ENCODE measurements at regions not wholly inside any gene's neighbourhood (a gene's known extent, or its start where the extent isn't known, plus 50 kb on each side); places are given as distances from the start of the nearest gene placed in this dataset.

DNA sequence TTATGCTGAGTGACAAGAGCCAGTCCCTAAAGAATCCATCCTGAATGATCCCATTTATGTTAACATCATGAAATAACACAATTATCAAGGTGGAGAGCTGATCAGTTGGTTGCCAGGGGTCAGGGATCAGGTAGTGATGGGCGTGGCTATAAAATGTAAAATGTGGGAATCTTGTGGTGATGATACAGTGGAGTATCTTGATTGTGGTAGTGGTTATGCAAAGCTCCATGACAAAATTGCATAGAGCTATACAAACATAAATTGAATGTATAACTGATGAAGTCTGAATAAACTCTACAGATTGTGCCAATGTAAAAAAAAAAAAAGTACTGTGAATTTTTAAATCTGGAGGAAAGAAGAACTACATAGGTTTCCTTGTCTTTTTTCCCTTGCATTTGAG lies 104.6 kb upstream of the SPATA31C2 start:
- H3K4me3 ChIP-seq (ENCODE audit: low read depth, low read length, poor library complexity, severe bottlenecking), result no peak overlapping the region
- no peaks in the 10 kb centered on the region for H3K4me1 ChIP-seq (ENCODE audit: insufficient read depth, low read length, poor library complexity, severe bottlenecking)
- no peaks in the 10 kb centered on the region for H3K9me3 ChIP-seq (ENCODE audit: low read depth, low read length, poor library complexity, severe bottlenecking)
- CTCF ChIA-PET, result interaction anchor here (0.6 kb wide), 1 partner anchor 342 kb away, joined by 3 read pairs; no protein-coding TSS in a partner anchor
- POLR2A ChIA-PET (ENCODE audit: low non-redundant PET), result no interaction called here
- no peaks in the 10 kb centered on the region for H3K27me3 ChIP-seq (replicated peaks; ENCODE audit: insufficient read depth, low read depth, low read length, poor library complexity)
- H3K36me3 ChIP-seq (ENCODE audit: insufficient read depth, low read length, poor library complexity, severe bottlenecking), result no peaks in the 10 kb centered on the region
- intact Hi-C loops (cut with micrococcal nuclease; ENCODE audit: unreplicated experiment), result no loop called here
- TF ChIP-seq, protein P1, sequence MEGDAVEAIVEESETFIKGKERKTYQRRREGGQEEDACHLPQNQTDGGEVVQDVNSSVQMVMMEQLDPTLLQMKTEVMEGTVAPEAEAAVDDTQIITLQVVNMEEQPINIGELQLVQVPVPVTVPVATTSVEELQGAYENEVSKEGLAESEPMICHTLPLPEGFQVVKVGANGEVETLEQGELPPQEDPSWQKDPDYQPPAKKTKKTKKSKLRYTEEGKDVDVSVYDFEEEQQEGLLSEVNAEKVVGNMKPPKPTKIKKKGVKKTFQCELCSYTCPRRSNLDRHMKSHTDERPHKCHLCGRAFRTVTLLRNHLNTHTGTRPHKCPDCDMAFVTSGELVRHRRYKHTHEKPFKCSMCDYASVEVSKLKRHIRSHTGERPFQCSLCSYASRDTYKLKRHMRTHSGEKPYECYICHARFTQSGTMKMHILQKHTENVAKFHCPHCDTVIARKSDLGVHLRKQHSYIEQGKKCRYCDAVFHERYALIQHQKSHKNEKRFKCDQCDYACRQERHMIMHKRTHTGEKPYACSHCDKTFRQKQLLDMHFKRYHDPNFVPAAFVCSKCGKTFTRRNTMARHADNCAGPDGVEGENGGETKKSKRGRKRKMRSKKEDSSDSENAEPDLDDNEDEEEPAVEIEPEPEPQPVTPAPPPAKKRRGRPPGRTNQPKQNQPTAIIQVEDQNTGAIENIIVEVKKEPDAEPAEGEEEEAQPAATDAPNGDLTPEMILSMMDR (conservative IDR thresholded peaks at IDR 0.05; ENCODE audit: low read depth, low read length), result no peak
- no peak for TF ChIP-seq EZH2 (IDR thresholded peaks at IDR 0.05; ENCODE audit: borderline replicate concordance, low read depth, low read length, poor library complexity, severe bottlenecking)
- no peak overlapping the region for H3K27ac ChIP-seq (ENCODE audit: low read depth, low read length, poor library complexity, severe bottlenecking)
- BruUV-seq (replicated peaks), result no TSS peak
- no peak for DNase-seq (ENCODE audit: low spot score)

DNA sequence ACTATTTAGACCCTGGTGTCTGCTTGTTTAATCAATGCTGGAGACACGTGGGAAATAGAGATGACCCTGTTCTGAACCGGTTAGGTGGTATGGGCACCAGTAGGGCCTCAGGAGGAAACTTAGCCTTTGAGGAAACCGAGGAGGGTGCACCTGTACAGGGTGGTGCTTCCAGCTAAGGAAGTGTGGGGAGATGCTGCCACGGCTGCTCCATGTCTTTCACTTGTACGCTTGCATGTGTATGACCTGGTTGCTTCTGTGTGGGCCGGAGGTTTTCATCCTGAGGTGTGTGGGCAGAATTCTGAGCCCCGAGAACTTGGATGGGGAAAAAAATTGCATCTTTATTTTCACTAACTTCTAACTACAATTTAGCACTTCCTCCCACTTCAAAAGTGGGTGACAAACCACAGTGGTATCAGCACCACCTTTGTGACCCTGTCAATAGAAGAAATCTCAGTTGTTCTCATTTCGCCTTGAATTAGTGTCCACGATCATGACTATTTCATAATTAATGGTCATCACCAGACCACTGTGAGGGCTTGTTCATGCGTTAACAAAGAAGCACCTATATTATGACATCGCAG lies 99.8 kb upstream of the SPATA31C2 start:
- no peaks in the 10 kb centered on the region for H3K27me3 ChIP-seq (replicated peaks; ENCODE audit: insufficient read depth, low read depth, low read length, poor library complexity)
- no peak overlapping the region for H3K4me3 ChIP-seq (ENCODE audit: low read depth, low read length, poor library complexity, severe bottlenecking)
- CTCF ChIA-PET, result no interaction called here
- BruUV-seq (replicated peaks), result no TSS peak
- no peak for TF ChIP-seq EZH2 (IDR thresholded peaks at IDR 0.05; ENCODE audit: borderline replicate concordance, low read depth, low read length, poor library complexity, severe bottlenecking)
- TF ChIP-seq, protein P1 (conservative IDR thresholded peaks at IDR 0.05; ENCODE audit: low read depth, low read length), result no peak
- H3K27ac ChIP-seq (ENCODE audit: low read depth, low read length, poor library complexity, severe bottlenecking), result no peak overlapping the region
- H3K4me1 ChIP-seq (ENCODE audit: insufficient read depth, low read length, poor library complexity, severe bottlenecking), result no peaks in the 10 kb centered on the region
- POLR2A ChIA-PET (ENCODE audit: low non-redundant PET), result no interaction called here
- no peaks in the 10 kb centered on the region for H3K9me3 ChIP-seq (ENCODE audit: low read depth, low read length, poor library complexity, severe bottlenecking)
- intact Hi-C loops (cut with micrococcal nuclease; ENCODE audit: unreplicated experiment), result no loop called here
- no peaks in the 10 kb centered on the region for H3K36me3 ChIP-seq (ENCODE audit: insufficient read depth, low read length, poor library complexity, severe bottlenecking)
- DNase-seq (ENCODE audit: low spot score), result no peak

DNA sequence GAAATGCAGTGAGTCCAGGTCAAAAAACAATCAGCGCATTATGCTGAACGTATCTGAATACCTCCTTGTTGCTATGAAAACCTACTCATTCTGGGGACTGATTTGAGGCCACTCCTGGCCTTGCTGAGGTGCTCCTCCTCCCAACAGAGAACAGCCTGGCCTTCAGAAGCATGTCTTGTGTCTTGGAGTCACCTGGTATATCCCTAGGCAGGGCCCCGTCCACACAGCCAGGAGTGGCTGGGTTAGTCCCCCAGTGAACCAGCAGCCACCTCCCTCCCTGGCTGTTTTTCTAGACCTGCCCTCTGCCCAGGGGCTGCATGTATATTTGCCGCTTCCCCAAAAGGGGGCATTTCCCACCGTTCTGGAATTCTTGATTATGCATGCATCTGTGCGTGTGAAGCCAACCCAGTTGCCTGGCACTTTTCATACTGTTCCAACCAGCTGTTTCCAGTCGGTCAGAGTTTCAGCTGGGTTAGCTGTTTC lies 99.2 kb upstream of the SPATA31C2 start:
- CTCF ChIA-PET, result no interaction called here
- no peaks in the 10 kb centered on the region for H3K4me1 ChIP-seq (ENCODE audit: insufficient read depth, low read length, poor library complexity, severe bottlenecking)
- intact Hi-C loops (cut with micrococcal nuclease; ENCODE audit: unreplicated experiment), result no loop called here
- no peak overlapping the region for H3K27ac ChIP-seq (ENCODE audit: low read depth, low read length, poor library complexity, severe bottlenecking)
- BruUV-seq (replicated peaks), result no TSS peak
- DNase-seq (ENCODE audit: low spot score), result no peak
- H3K4me3 ChIP-seq (ENCODE audit: low read depth, low read length, poor library complexity, severe bottlenecking), result no peak overlapping the region
- no peaks in the 10 kb centered on the region for H3K9me3 ChIP-seq (ENCODE audit: low read depth, low read length, poor library complexity, severe bottlenecking)
- POLR2A ChIA-PET (ENCODE audit: low non-redundant PET), result no interaction called here
- H3K36me3 ChIP-seq (ENCODE audit: insufficient read depth, low read length, poor library complexity, severe bottlenecking), result no peaks in the 10 kb centered on the region
- no peaks in the 10 kb centered on the region for H3K27me3 ChIP-seq (replicated peaks; ENCODE audit: insufficient read depth, low read depth, low read length, poor library complexity)
- no peak for TF ChIP-seq EZH2 (IDR thresholded peaks at IDR 0.05; ENCODE audit: borderline replicate concordance, low read depth, low read length, poor library complexity, severe bottlenecking)
- TF ChIP-seq, protein P1 (conservative IDR thresholded peaks at IDR 0.05; ENCODE audit: low read depth, low read length), result no peak
